ENCODE measurements at regions not wholly inside any gene's neighbourhood (a gene's known extent, or its start where the extent isn't known, plus 50 kb on each side); places are given as distances from the start of the nearest gene placed in this dataset.

DNA sequence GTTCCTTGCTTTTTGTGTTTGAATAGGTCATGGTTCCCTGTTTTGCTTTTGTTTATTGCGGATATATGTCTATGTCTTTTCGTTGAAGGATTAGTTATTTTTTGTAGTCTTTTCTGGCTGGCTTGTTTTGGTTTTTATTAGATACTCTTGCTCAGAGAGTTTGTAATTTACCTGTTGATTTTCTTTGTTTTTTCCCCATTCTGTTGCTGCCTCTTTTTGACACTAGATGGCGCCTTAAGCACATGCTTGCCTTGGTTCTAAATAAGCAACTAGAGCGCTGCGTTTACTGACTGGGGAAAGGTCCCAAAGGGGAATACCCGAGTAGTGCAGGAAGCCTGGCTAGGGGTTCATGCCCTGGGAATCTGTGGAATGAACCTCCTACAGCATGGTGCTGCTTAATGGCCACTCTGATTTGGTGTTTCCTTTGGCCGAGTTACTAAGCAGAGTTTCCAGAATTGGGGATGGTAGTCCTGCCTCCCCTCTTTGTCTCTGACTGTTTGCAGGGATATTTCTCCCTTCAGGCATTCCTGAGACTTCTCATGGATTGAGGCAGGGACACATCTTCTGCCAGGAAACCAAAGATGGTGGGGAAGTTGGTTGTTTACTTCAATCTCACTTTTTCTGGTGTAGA, 143.2 kb downstream of the PTPRU start:
- DNase-seq (ENCODE audit: low read depth in 3 of 3): no peak

Measured in stimulated activated CD4-positive, alpha-beta T cell treated with anti-CD3 and anti-CD28 coated beads, TNF-alpha, amount 100 ng/mL, for 48 hours (primary cell).